Activated CD4-positive, alpha-beta T cell treated with anti-CD3 and anti-CD28 coated beads for 48 hours (primary cell): ENCODE measurements at regions not wholly inside any gene's neighbourhood (a gene's known extent, or its start where the extent isn't known, plus 50 kb on each side); places are given as distances from the start of the nearest gene placed in this dataset.
"Not testable (repeated sequence)": the region's sequence is repeated elsewhere in the genome, so short reads cannot be mapped to it uniquely, and the experiment has no call there.

Source experiments
- DNase-seq: peaks from one replicate; pipeline ENCODE4 v3.0.0-alpha.2; 2020

GRCh38 chr11:12585861-12586260 is 88.4 kb upstream of the TEAD1 start:
- DNase-seq = no peak

- DNase-seq = no peak
Measured at GRCh38 chr11:12587333-12587991, 86.8 kb upstream of the TEAD1 start.

- no peak for DNase-seq
Measured at GRCh38 chr11:12591706-12592105, 82.5 kb upstream of the TEAD1 start.

GRCh38 chr11:12592283-12592682 is 81.9 kb upstream of the TEAD1 start:
- DNase-seq = no peak

- DNase-seq = not testable (repeated sequence)
Measured at GRCh38 chr11:12595089-12595847, 79.0 kb upstream of the TEAD1 start.

GRCh38 chr11:12598330-12599256 is 75.6 kb upstream of the TEAD1 start:
- no peak for DNase-seq

GRCh38 chr11:12599408-12600143 is 74.6 kb upstream of the TEAD1 start:
- peak; percentile 71 for DNase-seq

GRCh38 chr11:12600829-12601228 is 73.4 kb upstream of the TEAD1 start:
- DNase-seq = no peak

GRCh38 chr11:12602421-12602820 is 71.8 kb upstream of the TEAD1 start:
- no peak for DNase-seq

GRCh38 chr11:12603143-12604088 is 70.8 kb upstream of the TEAD1 start:
- DNase-seq = no peak

- no peak for DNase-seq
Measured at GRCh38 chr11:12604557-12605153, 69.6 kb upstream of the TEAD1 start.

GRCh38 chr11:12606597-12606996 is 67.6 kb upstream of the TEAD1 start:
- no peak for DNase-seq

GRCh38 chr11:12608678-12609077 is 65.5 kb upstream of the TEAD1 start:
- not testable (repeated sequence) for DNase-seq

- DNase-seq = no peak
Measured at GRCh38 chr11:12611352-12611751, 62.9 kb upstream of the TEAD1 start.

GRCh38 chr11:12617632-12618031 is 56.6 kb upstream of the TEAD1 start:
- no peak for DNase-seq

GRCh38 chr11:12618743-12619540 is 55.3 kb upstream of the TEAD1 start:
- no peak for DNase-seq

- no peak for DNase-seq
Measured at GRCh38 chr11:12623869-12624268, 50.4 kb upstream of the TEAD1 start.
